Fibroblast of peridontal ligament (primary cell): ENCODE measurements at regions not wholly inside any gene's neighbourhood (a gene's known extent, or its start where the extent isn't known, plus 50 kb on each side); places are given as distances from the start of the nearest gene placed in this dataset.
"Not testable (repeated sequence)": the region's sequence is repeated elsewhere in the genome, so short reads cannot be mapped to it uniquely, and the experiment has no call there.

Experiments used
- DNase-seq: peaks from one replicate; pipeline ENCODE4 v3.0.0-alpha.2; 2010; ENCODE audit errors: extremely low read depth

DNA sequence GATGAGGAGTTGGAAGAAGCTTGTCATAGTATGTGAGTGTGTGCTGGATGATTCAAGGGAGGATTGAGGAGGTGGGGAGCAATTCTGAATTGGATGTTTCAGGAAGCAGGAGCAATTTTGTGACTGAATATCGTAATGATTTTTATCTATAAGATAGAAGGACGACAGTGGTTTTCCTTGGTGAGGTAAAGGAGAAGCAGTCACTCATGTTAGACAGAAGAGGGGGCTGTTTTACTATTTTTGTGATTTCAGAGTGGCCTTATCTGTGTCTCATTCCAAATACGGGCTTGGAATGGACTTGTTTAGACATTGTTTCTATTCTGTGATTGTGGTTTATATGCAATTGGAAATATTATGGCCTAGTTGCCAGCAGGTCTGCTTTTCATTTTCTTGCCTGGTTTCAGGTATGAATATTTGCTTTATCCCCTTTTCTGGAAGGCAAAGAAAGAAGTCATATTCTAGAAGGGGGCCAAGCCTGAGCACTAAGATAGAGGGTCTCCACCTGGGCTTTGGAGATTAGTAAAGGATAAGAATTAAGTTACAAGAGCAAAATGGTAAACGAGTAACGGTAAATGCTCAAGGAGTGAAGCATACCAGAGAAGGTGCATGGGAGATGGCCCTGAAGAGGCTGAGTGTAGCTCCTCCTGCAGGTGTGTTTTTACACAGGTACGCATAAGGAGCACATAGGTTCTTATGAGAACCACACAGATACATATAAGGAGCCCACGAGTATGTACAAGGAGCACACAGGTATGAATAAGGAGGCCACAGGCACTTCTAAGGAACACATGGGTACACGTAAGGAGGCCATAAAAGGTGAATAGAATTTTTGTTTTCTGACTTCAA, 124.6 kb upstream of the KCNAB1 start:
- DNase-seq, result peak; percentile 80

GRCh38 chr3:155996882-155997281, 123.5 kb upstream of the KCNAB1 start:
- DNase-seq, result no peak

- DNase-seq, result not testable (repeated sequence)
Measured at GRCh38 chr3:155998173-155998572, 122.2 kb upstream of the KCNAB1 start.

DNA sequence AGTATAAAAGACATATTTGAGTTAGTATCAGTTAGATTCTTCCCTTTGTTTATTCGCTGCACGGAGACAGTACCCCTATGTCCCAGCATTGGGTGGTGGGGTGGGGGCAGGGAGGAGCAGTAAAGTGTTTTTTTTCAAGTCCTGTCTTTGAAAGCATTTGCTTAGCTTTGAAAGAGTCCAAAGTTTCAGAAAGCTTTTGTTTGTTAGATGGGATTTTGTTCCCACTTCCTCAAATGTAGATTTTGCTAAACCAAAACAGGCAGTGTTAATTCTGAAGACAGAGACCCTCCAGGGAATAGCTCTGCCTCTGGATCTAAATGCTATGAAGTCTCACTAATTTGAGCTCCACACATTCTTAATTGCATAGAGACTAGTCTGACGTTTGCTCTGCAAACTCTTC, 114.6 kb upstream of the KCNAB1 start:
- DNase-seq, result no peak

DNA sequence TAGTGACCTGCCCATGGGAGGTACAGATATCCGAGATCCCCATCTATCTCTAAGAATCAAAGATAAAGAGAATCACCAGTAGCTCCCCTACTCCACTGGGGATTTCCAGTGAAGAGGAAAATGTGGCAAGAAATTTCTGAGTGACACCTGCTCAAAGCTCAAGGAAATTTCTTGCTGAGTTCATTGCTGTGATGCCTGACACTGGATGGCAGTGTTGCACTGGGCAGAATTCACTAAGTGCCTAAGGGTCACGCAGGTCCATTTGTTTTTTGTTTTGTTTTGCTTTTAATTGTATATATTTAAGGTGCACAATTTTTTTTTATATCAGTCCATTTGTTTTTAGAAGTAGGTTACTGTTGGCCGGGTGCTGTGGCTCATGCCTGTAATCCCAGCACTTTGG, 109.5 kb upstream of the KCNAB1 start:
- peak; percentile 11 for DNase-seq

- peak; percentile 76 for DNase-seq
Measured at GRCh38 chr3:156014489-156014888, 105.9 kb upstream of the KCNAB1 start.

DNA sequence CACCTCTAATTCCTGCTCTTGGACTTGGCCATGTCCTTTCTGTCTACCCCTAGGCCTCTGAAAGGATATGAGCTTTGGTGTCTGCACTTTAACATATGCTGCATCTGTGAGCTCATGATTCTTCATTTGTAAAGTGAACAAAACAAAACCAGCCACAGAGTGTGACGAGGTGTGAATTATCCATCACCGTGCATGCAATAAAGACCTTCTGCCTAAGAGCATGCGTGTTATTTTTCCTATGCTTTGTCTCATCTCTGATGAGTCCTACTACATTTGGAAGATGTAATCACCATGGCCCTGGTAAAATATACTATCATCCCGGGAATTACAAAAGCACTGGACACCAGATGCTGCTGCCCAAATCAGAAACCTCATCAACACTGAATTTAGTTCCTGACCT, 103.5 kb upstream of the KCNAB1 start:
- DNase-seq, result no peak

GRCh38 chr3:156017352-156018030, 102.9 kb upstream of the KCNAB1 start:
- DNase-seq, result no peak

- peak; percentile 14 for DNase-seq
Measured at GRCh38 chr3:156024904-156025533, 95.4 kb upstream of the KCNAB1 start.

GRCh38 chr3:156029208-156029607, 91.2 kb upstream of the KCNAB1 start:
- no peak for DNase-seq

DNA sequence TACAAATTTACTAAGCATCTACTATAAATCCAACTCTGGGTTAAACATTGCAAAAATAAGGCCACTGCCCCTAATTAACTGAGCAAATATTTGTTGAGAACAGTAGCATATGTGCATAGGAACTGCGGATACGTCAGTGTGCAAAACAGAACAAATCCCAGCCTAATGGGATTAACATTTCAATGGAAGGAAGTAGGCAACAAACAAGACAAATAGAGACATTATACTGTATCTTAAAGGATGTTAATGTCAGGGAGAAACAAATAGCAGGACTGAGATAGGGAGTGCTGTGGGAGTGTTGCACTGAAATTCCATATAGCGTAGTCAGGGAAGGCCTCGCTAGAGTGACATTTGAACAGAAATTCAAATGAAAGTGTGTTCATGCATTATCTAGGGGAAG, 89.7 kb upstream of the KCNAB1 start:
- no peak for DNase-seq

DNA sequence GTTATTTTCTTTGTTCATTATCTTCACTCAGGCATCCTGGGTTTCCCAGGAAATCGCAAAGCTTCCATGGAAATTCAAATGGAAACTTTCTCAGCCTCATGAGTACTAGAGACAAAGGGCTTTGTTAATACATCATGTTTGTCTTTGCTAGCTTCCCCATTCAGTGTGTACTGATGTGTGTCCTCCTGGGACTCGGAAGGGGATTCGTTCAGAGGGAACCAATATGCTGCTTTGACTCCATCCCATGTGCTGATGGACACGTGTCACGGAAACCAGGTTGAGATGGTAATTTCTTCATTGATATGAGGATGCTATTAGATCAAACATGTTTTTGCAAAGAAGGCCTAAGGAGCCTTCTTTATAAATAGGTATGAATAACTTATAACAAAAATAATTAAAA, 87.0 kb upstream of the KCNAB1 start:
- no peak for DNase-seq

GRCh38 chr3:156035158-156035557, 85.2 kb upstream of the KCNAB1 start:
- no peak for DNase-seq

- DNase-seq, result no peak
Measured at GRCh38 chr3:156036258-156037053, 83.9 kb upstream of the KCNAB1 start.

DNA sequence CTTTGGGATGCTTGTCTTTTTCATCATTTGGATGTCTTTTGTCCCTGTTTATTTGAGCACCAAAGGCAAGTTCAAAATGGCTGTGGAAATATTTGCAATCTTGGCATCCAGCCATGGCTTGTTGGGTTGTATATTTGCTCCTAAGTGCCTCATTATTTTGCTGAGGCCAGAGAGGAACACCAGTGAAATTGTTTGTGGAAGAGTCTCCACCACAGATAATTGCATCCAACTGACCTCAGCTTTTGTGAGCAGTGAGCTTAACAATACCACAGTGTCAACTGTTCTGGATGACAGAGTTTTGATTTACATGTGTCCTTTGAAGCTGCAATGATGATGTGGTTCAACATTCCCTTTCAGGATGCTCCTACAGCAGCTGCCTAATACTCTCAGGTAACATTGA, 83.0 kb upstream of the KCNAB1 start:
- no peak for DNase-seq

DNA sequence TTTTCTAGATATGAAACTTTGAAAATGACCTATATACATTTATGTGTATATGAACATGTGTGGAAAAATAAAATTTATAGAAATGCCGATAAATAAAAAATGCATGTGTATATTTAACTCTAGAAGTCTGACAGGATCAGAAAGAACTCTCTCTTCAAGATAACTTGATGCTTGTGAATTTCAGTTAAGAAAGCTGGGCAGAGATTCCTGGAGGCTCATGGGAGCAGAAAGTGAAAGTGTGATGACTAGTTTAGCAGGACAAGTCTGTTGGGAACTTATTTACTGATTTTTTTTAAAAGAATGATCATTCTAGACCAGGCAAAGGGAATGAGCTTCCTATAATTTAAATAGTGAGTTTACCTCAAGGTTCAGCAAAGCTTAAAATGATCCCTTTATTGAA, 81.5 kb upstream of the KCNAB1 start:
- peak; percentile 49 for DNase-seq

- no peak for DNase-seq
Measured at GRCh38 chr3:156040041-156040440, 80.3 kb upstream of the KCNAB1 start.

DNA sequence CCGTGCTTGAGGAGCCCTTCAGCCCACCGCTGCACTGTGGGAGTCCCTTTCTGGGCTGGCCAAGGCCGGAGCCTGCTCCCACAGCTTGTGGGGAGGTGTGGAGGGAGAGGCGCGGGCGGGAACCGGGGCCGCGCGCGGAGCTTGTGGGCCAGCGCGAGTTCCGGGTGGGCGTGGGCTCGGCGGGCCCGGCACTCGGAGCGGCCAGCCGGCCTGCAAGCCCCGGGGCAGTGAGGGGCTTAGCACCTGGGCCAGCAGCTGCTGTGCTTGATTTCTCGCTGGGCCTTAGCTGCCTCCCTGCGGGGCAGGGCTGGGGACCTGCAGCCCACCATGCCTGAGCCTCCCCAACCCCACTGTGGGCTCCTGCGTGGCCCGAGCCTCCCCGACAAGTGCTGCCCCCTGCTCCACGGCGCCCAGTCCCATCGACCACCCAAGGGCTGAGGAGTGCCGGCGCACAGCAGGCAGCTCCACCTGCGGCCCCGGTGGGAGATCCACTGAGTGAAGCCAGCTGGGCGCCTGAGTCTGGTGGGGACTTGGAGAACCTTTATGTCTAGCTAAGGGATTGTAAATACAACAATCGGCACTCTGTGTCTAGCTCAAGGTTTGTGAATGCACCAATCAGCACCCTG, 79.0 kb upstream of the KCNAB1 start:
- not testable (repeated sequence) for DNase-seq

DNA sequence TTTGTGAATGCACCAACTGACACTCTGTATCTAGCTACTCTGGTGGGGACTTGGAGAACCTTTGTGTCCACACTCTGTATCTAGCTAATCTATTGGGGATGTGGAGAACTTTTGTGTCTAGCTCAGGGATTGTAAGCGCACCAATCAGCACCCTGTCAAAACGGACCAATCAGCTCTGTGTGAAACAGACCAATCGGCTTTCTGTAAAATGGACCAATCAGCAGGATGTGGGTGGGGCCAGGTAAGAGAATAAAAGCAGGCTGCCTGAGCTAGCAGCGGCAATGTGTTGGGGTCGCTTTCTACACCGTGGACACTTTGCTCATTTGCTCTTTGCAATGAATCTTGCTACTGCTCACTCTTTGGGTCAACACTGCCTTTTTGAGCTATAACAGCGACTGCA, 78.5 kb upstream of the KCNAB1 start:
- not testable (repeated sequence) for DNase-seq

DNA sequence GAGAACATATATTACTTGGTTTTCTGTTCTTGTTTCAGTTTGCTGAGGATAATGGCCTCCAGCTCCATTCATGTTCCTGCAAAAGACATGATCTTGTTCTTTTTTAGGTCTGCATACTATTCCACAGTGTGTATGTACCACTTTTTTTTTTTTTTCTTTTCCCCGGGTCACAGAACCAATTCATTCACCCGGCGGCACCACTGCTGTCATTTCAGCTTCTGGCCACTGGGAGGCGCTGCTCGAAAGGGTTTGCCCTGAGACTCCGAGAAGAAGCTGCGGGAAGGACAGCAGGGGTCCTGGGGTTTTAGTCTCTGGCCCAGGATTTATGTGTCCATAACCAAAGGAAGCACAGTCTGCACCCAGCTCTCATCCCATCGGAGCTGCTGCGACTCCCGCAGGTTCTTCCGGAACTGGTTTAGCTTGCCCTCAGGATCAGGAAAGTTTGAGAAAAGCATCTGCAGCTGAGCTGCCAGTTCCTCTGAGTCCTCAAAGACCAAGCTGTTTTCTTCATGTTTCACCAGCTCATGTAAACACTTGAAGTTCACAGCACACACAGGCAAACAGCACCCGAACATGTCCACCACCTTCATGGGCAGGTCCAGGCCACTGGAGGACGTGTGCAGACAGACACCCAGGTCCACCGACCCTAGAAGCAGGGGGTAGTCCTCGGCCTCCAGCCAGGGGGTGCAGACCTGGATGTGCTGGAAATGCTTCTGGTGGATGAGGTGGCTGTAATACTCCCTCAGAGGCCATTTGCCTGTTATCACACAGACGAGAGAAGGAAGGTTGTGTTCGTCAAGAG, 76.3 kb upstream of the KCNAB1 start:
- peak; percentile 17 for DNase-seq

- DNase-seq, result no peak
Measured at GRCh38 chr3:156044634-156044975, 75.8 kb upstream of the KCNAB1 start.
